Endodermal cell (in vitro differentiated cells): ENCODE measurements at regions not wholly inside any gene's neighbourhood (a gene's known extent, or its start where the extent isn't known, plus 50 kb on each side); places are given as distances from the start of the nearest gene placed in this dataset.

Experiments
- DNase-seq: peaks from one replicate; pipeline ENCODE4 v3.0.0-alpha.2; 2017
- H3K27ac ChIP-seq: 2 replicates; pipeline ENCODE4 v1.5.1; 2013; ENCODE audit warnings: mild to moderate bottlenecking, low read depth, low read length, moderate library complexity
- H3K27me3 ChIP-seq: 2 replicates; pipeline ENCODE4 v1.6.1; 2013; ENCODE audit warnings: mild to moderate bottlenecking, low read length, moderate library complexity; ENCODE audit not compliant: insufficient read depth, control insufficient read depth, poor library complexity, severe bottlenecking
- H3K36me3 ChIP-seq: 2 replicates; pipeline ENCODE4 v1.7.0; 2013; ENCODE audit warnings: mild to moderate bottlenecking, low read length, moderate library complexity; ENCODE audit not compliant: control insufficient read depth, insufficient read depth
- H3K4me1 ChIP-seq: one replicate; pipeline ENCODE4 v1.7.0; 2013; ENCODE audit warnings: low read length; ENCODE audit not compliant: control insufficient read depth, insufficient read depth
- H3K4me3 ChIP-seq: 2 replicates; pipeline ENCODE4 v1.5.1; 2013; ENCODE audit warnings: mild to moderate bottlenecking, low read length, moderate library complexity
- H3K9ac ChIP-seq: 2 replicates; pipeline ENCODE4 v1.6.1; 2013; ENCODE audit warnings: mild to moderate bottlenecking, low read length, moderate library complexity; ENCODE audit not compliant: poor library complexity, severe bottlenecking; ENCODE audit errors: extremely low read depth
- H3K9me3 ChIP-seq: 2 replicates; pipeline ENCODE4 v1.6.1; 2013; ENCODE audit warnings: mild to moderate bottlenecking, low read length, moderate library complexity; ENCODE audit not compliant: control insufficient read depth
- H3K27ac Mint-ChIP-seq: 2 replicates; pipeline ENCODE4 v1.8.0; 2020; ENCODE audit warnings: mixed read lengths
- H3K27me3 Mint-ChIP-seq: 2 replicates; pipeline ENCODE4 v1.8.0; 2021; ENCODE audit warnings: mild to moderate bottlenecking, mixed read lengths; ENCODE audit not compliant: insufficient read depth
- H3K36me3 Mint-ChIP-seq: 2 replicates; pipeline ENCODE4 v1.8.0; 2020; ENCODE audit warnings: low read depth, mixed read lengths
- H3K4me1 Mint-ChIP-seq: 2 replicates; pipeline ENCODE4 v1.8.0; 2020; ENCODE audit warnings: mixed read lengths
- H3K4me3 Mint-ChIP-seq: 2 replicates; pipeline ENCODE4 v1.8.0; 2020; ENCODE audit warnings: mild to moderate bottlenecking, moderate library complexity, mixed read lengths
- H3K9me3 Mint-ChIP-seq: 2 replicates; pipeline ENCODE4 v1.8.0; 2020; ENCODE audit warnings: mild to moderate bottlenecking, mixed read lengths
- CTCF ChIP-seq: fragments of 200-600 bp; sonication (generic); conservative IDR thresholded peaks from 2 replicates; pipeline ENCODE4 v1.5.0; 2021; ENCODE audit warnings: antibody characterized with exemption, mild to moderate bottlenecking
- WGBS, 2 experiments: methylation state at CpG; one replicate each; pipeline versions ENCODE4 v1.1.5 to v1.1.7; 2013; ENCODE audit warnings: missing lambda C conversion rate in 2 of 2, mixed read lengths in 1 of 2; ENCODE audit not compliant: insufficient coverage in 1 of 2, insufficient read length in 1 of 2; 5-methylcytosine and 5-hydroxymethylcytosine counted together

- Mint-ChIP-seq H3K27me3 (peaks cover 7% of the 10 kb centered on the region), H3K4me1 (no peaks in the 10 kb centered on the region), H3K36me3 (no peaks in the 10 kb centered on the region), H3K4me3 (no peak overlapping the region), H3K27ac (no peak overlapping the region), H3K9me3 (no peaks in the 10 kb centered on the region)
- Histone ChIP-seq H3K9me3 (no peaks in the 10 kb centered on the region), H3K4me3 (no peak overlapping the region), H3K9ac (no peak overlapping the region), H3K36me3 (no peaks in the 10 kb centered on the region), H3K4me1 (no peaks in the 10 kb centered on the region), H3K27ac (no peak overlapping the region), H3K27me3 (no peaks in the 10 kb centered on the region)
- no peak for DNase-seq
- no peak for TF ChIP-seq CTCF
- WGBS, 2 experiments: 58 to 68% methylated on average over 4 of the region's 4 CpGs
These were observed 100.6 kb upstream of the AJAP1 start for GRCh38 chr1:4553761-4554160.

- no peak for DNase-seq
- no peak for TF ChIP-seq CTCF
These were observed 100.0 kb upstream of the AJAP1 start for GRCh38 chr1:4554271-4554865.

GRCh38 chr1:4557949-4558348 is 96.5 kb upstream of the AJAP1 start:
- no peaks in the 10 kb centered on the region for H3K27me3 ChIP-seq
- Mint-ChIP-seq H3K27me3 (peaks cover 6% of the 10 kb centered on the region), H3K4me1 (no peaks in the 10 kb centered on the region), H3K27ac (no peak overlapping the region), H3K4me3 (no peak overlapping the region), H3K36me3 (no peaks in the 10 kb centered on the region), H3K9me3 (no peaks in the 10 kb centered on the region)
- H3K4me1 ChIP-seq: no peaks in the 10 kb centered on the region
- DNase-seq: no peak
- no peak for TF ChIP-seq CTCF
- H3K9ac ChIP-seq: no peak overlapping the region
- H3K9me3 ChIP-seq: no peaks in the 10 kb centered on the region
- H3K4me3 ChIP-seq: no peak overlapping the region
- H3K36me3 ChIP-seq: no peaks in the 10 kb centered on the region
- WGBS, 2 experiments: 86 to 89% methylated on average over 5 of the region's 5 CpGs
- no peak overlapping the region for H3K27ac ChIP-seq

More at GRCh38 chr1:4554271-4554865, 100.0 kb upstream of the AJAP1 start:
- no peaks in the 10 kb centered on the region for H3K27me3 ChIP-seq
- no peak overlapping the region for H3K4me3 Mint-ChIP-seq
- H3K36me3 Mint-ChIP-seq: no peaks in the 10 kb centered on the region
- no peaks in the 10 kb centered on the region for H3K9me3 ChIP-seq
- no peak overlapping the region for H3K9ac ChIP-seq
- H3K27ac ChIP-seq: no peak overlapping the region
- no peaks in the 10 kb centered on the region for H3K9me3 Mint-ChIP-seq
- no peak overlapping the region for H3K4me3 ChIP-seq
- H3K27me3 Mint-ChIP-seq: peaks cover 7% of the 10 kb centered on the region
- no peak overlapping the region for H3K27ac Mint-ChIP-seq
- H3K4me1 Mint-ChIP-seq: no peaks in the 10 kb centered on the region
- no peaks in the 10 kb centered on the region for H3K36me3 ChIP-seq
- WGBS, 2 experiments: 77 to 88% methylated on average over 3 to 12 of the region's 12 CpGs
- no peaks in the 10 kb centered on the region for H3K4me1 ChIP-seq
